ENCODE measurements at regions not wholly inside any gene's neighbourhood (a gene's known extent, or its start where the extent isn't known, plus 50 kb on each side); places are given as distances from the start of the nearest gene placed in this dataset.

DNA sequence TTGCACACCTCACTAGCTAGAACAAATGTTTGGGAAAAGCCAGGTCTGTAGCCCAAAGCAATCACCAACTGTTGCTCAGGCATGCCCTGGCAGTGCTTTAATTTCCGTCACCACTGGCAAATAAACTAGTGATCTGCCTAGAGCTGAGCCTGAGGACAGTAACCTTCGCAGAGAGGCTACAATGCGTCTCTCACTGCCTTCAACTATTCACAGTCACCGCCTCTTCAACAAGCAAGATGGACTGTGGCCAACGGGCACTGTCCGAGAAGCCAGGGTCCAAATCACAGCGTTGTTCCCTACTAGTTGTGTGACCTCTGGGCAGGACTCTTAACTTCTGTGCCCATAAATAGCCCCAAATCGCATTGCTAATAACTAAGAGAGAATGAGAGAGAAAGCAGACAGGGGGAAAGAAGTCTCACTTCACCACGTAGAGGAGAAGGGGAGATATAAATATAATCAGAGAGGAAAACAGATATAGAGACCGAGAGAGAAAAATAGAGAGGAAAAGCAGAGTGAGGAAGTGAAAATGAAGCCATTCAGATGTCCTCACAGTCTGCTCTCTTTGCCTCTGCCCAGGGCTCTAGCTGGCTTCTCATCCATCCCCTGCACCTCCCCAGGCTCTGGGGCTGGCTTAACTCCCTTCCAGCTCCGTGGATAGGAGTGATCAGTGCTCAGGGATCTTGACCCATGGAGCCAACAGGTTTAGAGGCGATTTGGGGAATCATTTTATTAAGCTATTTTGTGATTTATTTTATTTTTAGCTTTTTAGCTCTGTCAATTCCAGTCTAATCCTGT is 157.9 kb downstream of the ZDHHC21 start:
- TF ChIP-seq POLR2A (IDR thresholded peaks at IDR 0.05) (no peak), CTCF (IDR thresholded peaks at IDR 0.05 in 4 of 5, conservative IDR thresholded peaks at IDR 0.05 in 1 of 5) (no peak)

Measured in gastrocnemius medialis (tissue), 4 donors.